PC-9 (cell line): ENCODE measurements at regions not wholly inside any gene's neighbourhood (a gene's known extent, or its start where the extent isn't known, plus 50 kb on each side); places are given as distances from the start of the nearest gene placed in this dataset.
A peak's percentile ranks its signal among the peaks of the same experiment; 100 is the strongest.

ENCODE experiments used
- BruUV-seq: library from RNA; stranded (reverse); fragments of 400-500 nt; replicated peaks from 2 replicates; lab custom pipeline; 2021; lab: Mats Ljungman, UMichigan
- CTCF ChIA-PET: fragments of 300-600 bp; sonication (Branson Sonifier 250); formaldehyde crosslinking; loops from one replicate; lab custom pipeline; 2022; ENCODE audit warnings: antibody characterized with exemption; lab: Charles Lee
- POLR2A ChIA-PET: fragments of 300-600 bp; sonication (Branson Sonifier 250); formaldehyde crosslinking; loops from one replicate; lab custom pipeline; 2022; ENCODE audit warnings: antibody characterized with exemption; ENCODE audit not compliant: unreplicated experiment; lab: Charles Lee
- DNase-seq, 2 experiments: peaks; one replicate each; pipeline versions ENCODE4 v3.0.0 to v3.0.0-alpha.2; 2015 to 2022; ENCODE audit warnings: mixed read lengths in 1 of 2
- H2AFZ ChIP-seq: fragments of 200-600 bp; sonication (generic); 2 replicates; pipeline ENCODE4 v1.8.1; 2017; ENCODE audit warnings: antibody characterized with exemption
- H3F3A ChIP-seq: fragments of 200-600 bp; sonication (generic); 2 replicates; pipeline ENCODE4 v1.8.1; 2017; ENCODE audit warnings: antibody characterized with exemption, mild to moderate bottlenecking, low read depth; ENCODE audit not compliant: insufficient read depth
- H3K27ac ChIP-seq: fragments of 200-600 bp; sonication (generic); 2 replicates; pipeline ENCODE4 v1.6.1; 2016; ENCODE audit warnings: mixed run types
- H3K27me3 ChIP-seq: fragments of 200-600 bp; sonication (generic); 2 replicates; pipeline ENCODE4 v1.6.1; 2016; ENCODE audit warnings: low read depth, mixed run types; ENCODE audit not compliant: insufficient read depth
- H3K36me3 ChIP-seq: fragments of 200-600 bp; sonication (generic); 2 replicates; pipeline ENCODE4 v1.6.1; 2016; ENCODE audit warnings: low read depth, mixed run types
- H3K4me1 ChIP-seq: fragments of 200-600 bp; sonication (generic); replicated peaks from 2 replicates; pipeline ENCODE4 v1.6.1; 2016; ENCODE audit warnings: mixed run types; ENCODE audit not compliant: insufficient read depth
- H3K4me2 ChIP-seq: fragments of 200-600 bp; sonication (generic); 2 replicates; pipeline ENCODE4 v1.6.1; 2017; ENCODE audit warnings: mixed run types
- H3K4me3 ChIP-seq: fragments of 200-600 bp; sonication (generic); 2 replicates; pipeline ENCODE4 v1.6.1; 2016; ENCODE audit warnings: mixed run types
- H3K79me2 ChIP-seq: fragments of 200-600 bp; sonication (generic); 2 replicates; pipeline ENCODE4 v1.6.1; 2017; ENCODE audit warnings: low read depth, mixed run types
- H3K9me2 ChIP-seq: fragments of 200-600 bp; sonication (generic); 2 replicates; pipeline ENCODE4 v1.8.1; 2017; ENCODE audit warnings: mild to moderate bottlenecking; ENCODE audit not compliant: insufficient read depth
- H3K9me3 ChIP-seq: fragments of 200-600 bp; sonication (generic); 2 replicates; pipeline ENCODE4 v1.8.1; 2016; ENCODE audit warnings: low read depth; ENCODE audit not compliant: insufficient read depth
- H4K20me1 ChIP-seq: fragments of 200-600 bp; sonication (generic); 2 replicates; pipeline ENCODE4 v1.8.1; 2017; ENCODE audit not compliant: insufficient read depth
- EZH2 ChIP-seq: fragments of 200-600 bp; sonication (generic); IDR thresholded peaks from 2 replicates; pipeline ENCODE4 v1.8.0; 2017; ENCODE audit warnings: antibody characterized with exemption, low read depth
- intact Hi-C: fragments of 100-400 bp; cut with micrococcal nuclease; formaldehyde crosslinking; loops from one replicate; pipeline ENCODE4 v1.10.0; 2022; ENCODE audit not compliant: unreplicated experiment
- TF ChIP-seq, protein P1 (sequence below): fragments of 200-600 bp; sonication (generic); conservative IDR thresholded peaks from 2 replicates; pipeline ENCODE4 v1.6.1; 2017; ENCODE audit warnings: mixed run types, antibody characterized with exemption, mild to moderate bottlenecking, moderate library complexity

DNA sequence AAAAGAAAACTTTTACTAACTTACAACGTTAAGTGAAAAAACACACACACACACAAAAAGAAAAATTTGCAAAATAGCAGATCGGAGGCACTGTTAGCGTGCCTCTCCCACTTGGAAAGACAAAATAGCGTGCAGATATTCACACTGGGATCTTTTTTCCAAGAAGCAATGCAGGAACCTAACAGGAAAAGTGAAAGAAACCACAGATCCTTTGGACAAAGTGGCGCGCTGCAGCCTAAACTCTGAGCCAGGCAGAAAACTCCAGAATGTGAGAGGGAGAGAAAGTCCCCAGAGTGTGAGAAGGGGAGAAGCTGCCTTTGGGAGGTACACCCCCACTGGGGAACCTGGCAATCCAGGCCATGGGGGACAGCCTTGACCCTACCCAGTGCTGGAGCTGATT is 70.7 kb upstream of the SERPINE2 start:
- H3K4me1 ChIP-seq, result no peaks in the 10 kb centered on the region
- no TSS peak for BruUV-seq
- intact Hi-C loops, result no loop called here
- DNase-seq, result no peak
- H4K20me1 ChIP-seq, result no peaks in the 10 kb centered on the region
- POLR2A ChIA-PET, result no interaction called here
- TF ChIP-seq, protein P1, sequence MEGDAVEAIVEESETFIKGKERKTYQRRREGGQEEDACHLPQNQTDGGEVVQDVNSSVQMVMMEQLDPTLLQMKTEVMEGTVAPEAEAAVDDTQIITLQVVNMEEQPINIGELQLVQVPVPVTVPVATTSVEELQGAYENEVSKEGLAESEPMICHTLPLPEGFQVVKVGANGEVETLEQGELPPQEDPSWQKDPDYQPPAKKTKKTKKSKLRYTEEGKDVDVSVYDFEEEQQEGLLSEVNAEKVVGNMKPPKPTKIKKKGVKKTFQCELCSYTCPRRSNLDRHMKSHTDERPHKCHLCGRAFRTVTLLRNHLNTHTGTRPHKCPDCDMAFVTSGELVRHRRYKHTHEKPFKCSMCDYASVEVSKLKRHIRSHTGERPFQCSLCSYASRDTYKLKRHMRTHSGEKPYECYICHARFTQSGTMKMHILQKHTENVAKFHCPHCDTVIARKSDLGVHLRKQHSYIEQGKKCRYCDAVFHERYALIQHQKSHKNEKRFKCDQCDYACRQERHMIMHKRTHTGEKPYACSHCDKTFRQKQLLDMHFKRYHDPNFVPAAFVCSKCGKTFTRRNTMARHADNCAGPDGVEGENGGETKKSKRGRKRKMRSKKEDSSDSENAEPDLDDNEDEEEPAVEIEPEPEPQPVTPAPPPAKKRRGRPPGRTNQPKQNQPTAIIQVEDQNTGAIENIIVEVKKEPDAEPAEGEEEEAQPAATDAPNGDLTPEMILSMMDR, result no peak
- TF ChIP-seq EZH2, result no peak
- no peak overlapping the region for H3K27ac ChIP-seq
- no peak overlapping the region for H3K4me2 ChIP-seq
- CTCF ChIA-PET, result no interaction called here
- no peaks in the 10 kb centered on the region for H3K36me3 ChIP-seq
- no peak overlapping the region for H3K4me3 ChIP-seq
- no peaks in the 10 kb centered on the region for H3K9me2 ChIP-seq
- H3K27me3 ChIP-seq, result no peaks in the 10 kb centered on the region
- H3K79me2 ChIP-seq, result no peaks in the 10 kb centered on the region
- H3F3A ChIP-seq, result no peaks in the 10 kb centered on the region
- peak overlapping the region; percentile 6; the same call in 1 of the 2 replicates for H2AFZ ChIP-seq
- peaks cover 9% of the 10 kb centered on the region; the same call in 1 of the 2 replicates for H3K9me3 ChIP-seq

DNA sequence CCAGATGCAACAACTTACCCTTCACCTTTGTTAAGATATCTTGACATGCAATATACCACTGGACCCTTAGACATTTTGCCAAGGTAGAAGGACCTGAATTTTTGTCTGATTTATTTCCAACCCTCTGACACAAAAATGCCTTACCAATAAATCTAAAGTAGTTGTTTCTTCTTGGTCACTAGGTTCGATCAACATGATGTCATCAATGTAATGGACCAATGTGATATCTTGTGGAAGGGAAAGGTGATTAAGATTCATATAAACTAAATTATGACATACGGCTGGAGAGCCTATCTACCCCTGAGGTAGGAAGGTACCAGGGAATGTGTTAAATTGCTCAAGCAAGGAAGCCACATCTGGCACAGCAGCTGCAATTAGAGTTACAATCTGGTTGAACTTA is 67.7 kb upstream of the SERPINE2 start:
- Histone ChIP-seq H3K9me2 (no peaks in the 10 kb centered on the region), H4K20me1 (no peaks in the 10 kb centered on the region), H3K9me3 (peaks cover 25% of the 10 kb centered on the region), H3K36me3 (no peaks in the 10 kb centered on the region), H3K4me1 (peaks cover 20% of the 10 kb centered on the region), H3F3A (peaks cover 18% of the 10 kb centered on the region), H3K27ac (no peak overlapping the region), H3K4me2 (no peak overlapping the region), H3K79me2 (no peaks in the 10 kb centered on the region), H3K4me3 (no peak overlapping the region), H3K27me3 (no peaks in the 10 kb centered on the region), H2AFZ (no peak overlapping the region)
- ChIA-PET CTCF (no interaction called here), POLR2A (no interaction called here)
- no peak for DNase-seq
- TF ChIP-seq, protein P1, result no peak
- no peak for TF ChIP-seq EZH2
- BruUV-seq, result no TSS peak
- intact Hi-C loops, result no loop called here

DNA sequence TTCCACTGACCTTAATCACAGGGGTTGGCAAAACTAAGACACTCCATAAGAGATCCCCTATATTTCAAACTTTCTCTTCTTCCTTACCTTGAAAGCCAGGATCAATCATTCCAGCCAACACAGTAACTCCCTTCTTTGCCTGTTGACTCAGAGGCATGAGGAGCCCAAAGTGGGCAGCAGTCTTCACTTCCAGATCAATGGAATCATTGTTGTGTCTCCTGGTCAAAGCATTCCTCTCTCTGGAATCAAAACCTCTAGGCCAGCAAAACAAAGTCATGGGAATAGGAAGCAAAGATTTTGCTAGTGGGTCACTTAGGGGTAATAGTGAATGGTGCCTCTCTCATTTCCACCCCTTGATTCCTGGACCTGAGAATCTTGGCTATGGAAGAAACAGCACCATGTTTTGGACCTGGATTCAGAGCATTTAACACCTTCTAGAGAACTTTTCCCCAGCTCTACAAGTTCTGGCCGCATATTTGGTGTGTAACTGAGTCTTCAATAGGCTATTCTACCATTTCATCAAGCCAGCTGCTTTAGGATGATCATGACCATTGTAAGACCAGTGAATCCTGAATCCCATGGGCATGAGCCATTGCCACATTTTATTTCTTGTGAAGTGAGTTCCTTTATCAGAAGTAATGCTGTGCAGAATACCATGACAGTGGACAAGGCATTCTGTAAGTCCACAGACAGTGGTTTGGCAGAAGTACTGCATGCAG is 65.7 kb upstream of the SERPINE2 start:
- Histone ChIP-seq H3K4me3 (no peak overlapping the region), H3K79me2 (no peaks in the 10 kb centered on the region), H3K36me3 (no peaks in the 10 kb centered on the region), H3F3A (peaks cover 24% of the 10 kb centered on the region), H3K27ac (no peak overlapping the region), H3K9me3 (peaks cover 25% of the 10 kb centered on the region), H3K4me1 (peaks cover 26% of the 10 kb centered on the region), H2AFZ (no peak overlapping the region), H3K27me3 (no peaks in the 10 kb centered on the region), H4K20me1 (no peaks in the 10 kb centered on the region), H3K9me2 (no peaks in the 10 kb centered on the region), H3K4me2 (no peak overlapping the region)
- BruUV-seq, result no TSS peak
- ChIA-PET POLR2A (no interaction called here), CTCF (no interaction called here)
- no peak for DNase-seq
- TF ChIP-seq, protein P1, result no peak
- no peak for TF ChIP-seq EZH2
- intact Hi-C loops, result no loop called here
